Left kidney (tissue), 1 donor: ENCODE measurements at regions not wholly inside any gene's neighbourhood (a gene's known extent, or its start where the extent isn't known, plus 50 kb on each side); places are given as distances from the start of the nearest gene placed in this dataset.

ENCODE experiments used
- DNase-seq: peaks from one replicate; pipeline ENCODE4 v3.0.0-alpha.2; 2013

DNA sequence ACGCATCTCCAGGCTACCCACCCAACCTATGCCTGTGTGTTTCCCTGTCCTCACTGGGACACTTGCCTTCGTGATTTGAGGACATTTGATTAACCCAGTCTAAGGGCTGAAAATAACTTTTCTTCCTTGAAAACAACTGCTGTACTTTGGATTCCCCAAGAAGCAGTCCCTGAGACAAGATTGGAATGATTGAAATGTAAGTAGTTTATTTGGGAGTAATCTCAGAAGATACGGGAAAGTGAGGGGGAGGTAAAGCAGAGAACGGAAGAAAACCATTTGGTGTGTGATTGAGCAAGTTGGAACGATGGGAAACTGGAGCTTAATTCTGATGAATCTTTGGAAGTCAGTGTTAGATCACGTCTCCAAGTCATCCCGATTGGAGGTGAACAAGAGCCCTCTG, 143.8 kb upstream of the LMCD1 start:
- DNase-seq = no peak

DNA sequence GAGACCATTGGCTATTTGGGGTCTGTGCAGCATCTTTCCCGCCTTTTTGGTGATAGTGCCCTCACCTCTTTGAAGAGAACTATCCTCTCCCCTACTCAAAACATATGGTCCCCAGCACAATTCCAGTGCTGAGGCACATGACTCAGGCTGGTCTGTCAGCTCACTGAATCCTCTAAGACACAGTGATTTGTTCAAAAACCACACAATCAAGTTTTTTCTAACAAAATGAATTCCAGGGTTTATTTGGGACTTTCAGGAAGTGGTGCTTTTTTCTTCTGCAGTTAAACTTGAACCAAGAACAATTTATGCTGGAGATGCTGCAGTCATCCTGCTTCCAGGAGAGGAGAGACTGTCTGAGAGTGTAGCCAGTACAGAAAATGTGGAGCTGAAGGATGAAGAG, 142.5 kb upstream of the LMCD1 start:
- DNase-seq = no peak

DNA sequence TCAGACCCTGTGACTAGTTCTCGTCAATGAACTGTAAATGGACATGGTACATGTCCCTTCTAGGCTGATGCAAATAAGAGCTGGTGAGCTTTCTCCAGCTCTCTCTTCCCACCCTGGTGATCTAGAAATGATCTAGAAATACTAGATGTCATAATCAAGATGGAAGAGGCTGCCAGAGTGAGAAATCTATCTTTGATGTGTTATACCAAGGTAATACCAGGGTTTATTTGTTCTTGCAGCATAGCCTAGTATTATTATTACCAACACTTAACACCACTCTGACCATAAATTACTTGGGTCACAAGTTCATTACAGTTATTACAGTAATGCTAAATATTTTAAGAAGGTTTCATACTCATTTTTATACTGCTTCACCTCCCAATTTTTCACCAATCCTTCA, 138.4 kb upstream of the LMCD1 start:
- no peak for DNase-seq

DNA sequence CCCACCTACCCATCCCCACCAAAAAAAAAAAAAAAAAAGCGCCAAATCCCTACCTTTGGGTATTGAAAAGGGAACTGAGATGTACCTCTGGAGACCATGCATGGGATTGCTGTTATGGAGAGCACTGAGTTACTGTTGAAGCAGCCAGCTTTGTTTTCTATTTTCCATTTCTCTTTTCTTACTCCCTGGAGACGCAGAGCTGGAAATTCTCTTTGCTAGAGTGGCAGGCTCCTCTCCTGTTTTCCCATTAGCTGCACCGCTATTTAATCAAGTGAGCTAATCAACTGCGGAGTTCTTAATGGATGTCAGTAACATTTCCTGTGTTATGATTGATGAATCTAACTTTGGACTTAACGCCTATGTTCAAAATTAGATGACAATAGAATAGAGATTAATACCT, 136.1 kb upstream of the LMCD1 start:
- no peak for DNase-seq

DNA sequence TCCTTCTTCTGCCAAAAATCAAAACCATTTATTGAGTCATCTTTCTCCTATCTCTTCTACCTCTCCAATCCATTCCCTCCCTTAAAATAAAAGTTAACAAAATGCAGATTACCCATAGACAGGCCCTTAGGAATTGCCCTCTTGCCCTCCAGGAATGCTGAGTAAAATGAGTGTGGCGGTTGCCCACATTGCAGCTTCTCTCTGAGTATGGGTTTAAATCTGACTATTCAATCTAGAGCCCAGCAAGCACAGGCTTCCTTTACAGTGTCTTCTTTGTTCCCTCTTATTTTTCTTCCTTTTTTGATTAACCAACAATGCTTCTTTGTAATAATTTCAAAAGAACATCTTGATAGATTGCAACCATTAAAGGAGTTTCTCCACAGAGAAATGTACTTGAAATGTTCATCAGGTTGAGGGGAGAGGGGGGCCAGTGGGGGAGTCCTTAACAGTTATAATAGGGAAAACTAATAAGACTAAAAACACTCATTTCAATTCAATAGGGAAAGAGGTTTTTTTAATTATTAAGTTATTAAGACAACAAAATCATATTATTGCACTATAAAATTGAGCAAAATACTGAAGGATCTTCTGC, 135.3 kb upstream of the LMCD1 start:
- DNase-seq = no peak

DNA sequence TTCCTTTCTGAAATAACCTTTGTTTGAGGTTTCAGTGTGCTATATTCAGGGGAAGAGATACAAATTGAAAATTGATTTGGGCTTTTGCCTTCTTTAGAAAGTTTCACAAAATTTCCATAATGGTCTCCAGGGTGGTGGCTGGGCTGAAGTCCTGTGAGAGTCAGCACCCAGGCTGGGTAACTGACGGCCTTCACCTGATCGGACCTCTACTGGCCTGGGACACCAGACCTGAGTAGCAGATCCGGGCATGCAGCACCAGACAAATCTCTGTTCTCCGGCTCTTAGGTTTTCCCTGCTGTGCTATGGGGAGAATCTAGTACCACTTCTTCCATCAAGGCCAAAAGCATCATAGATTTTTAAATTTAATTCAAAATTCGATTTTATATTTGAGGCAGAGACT, 133.0 kb upstream of the LMCD1 start:
- DNase-seq = no peak

DNA sequence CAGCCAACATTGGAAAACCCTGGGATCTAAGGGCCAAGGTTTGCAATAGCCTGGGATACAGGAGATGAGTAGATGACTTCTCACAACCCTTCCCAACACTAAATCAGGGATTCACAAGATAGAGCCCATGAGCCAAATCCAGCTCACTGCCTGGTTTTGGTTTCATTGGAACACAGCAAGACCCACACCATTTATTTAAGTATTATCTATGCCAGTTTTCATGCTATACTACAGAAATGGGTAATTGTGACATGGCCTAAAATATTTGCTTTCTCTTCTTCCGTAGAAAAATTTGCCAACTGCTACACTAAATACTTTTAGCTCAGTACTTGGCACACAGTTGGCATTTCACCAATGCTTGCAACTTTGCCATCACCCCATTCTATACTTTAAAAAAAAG, 132.0 kb upstream of the LMCD1 start:
- no peak for DNase-seq

DNA sequence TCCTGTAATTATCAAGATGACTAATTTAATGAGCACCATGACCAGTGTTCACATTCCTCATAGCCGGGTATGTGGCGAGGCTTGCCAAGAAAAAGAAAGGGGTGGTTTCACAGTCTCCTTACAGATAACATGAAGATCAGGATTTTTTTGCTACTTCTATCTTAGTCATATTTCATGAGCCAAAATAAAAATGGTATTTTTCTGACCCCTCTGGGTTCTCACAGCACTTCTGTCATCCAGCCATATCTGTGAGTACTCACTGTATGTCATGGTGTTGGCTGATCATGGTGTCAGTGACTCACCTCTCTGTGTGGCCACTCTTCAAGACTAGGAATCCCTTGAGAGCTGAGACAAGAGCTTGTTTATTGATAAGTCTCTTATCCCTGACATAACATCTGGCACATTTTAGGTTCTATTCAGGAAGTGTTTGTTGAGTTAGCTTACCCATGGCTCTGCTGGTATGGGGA, 130.5 kb upstream of the LMCD1 start:
- no peak for DNase-seq

DNA sequence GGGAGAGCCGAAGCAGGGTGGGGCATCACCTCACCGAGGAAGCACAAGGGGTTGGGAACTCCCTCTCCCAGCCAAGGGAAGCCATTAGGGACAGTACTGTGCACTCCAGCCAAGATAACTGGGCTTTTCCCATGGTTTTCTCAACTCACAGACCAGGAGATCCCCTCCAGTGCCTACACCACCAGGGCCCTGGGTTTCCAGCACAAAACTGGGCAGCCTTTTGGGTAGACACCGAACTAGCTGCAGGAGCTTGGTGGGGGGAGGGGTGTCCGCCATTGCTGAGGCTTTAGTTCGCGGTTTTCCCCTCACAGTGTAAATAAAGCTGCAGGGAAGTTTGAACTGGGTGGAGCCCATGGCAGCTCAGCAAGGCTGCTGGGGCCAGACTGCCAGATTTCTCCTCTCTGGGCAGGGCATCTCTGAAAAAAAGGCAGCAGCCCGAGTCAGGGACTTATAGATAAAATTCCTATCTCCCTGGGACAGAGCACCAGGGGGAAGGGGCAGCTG, 129.6 kb upstream of the LMCD1 start:
- DNase-seq = no peak

DNA sequence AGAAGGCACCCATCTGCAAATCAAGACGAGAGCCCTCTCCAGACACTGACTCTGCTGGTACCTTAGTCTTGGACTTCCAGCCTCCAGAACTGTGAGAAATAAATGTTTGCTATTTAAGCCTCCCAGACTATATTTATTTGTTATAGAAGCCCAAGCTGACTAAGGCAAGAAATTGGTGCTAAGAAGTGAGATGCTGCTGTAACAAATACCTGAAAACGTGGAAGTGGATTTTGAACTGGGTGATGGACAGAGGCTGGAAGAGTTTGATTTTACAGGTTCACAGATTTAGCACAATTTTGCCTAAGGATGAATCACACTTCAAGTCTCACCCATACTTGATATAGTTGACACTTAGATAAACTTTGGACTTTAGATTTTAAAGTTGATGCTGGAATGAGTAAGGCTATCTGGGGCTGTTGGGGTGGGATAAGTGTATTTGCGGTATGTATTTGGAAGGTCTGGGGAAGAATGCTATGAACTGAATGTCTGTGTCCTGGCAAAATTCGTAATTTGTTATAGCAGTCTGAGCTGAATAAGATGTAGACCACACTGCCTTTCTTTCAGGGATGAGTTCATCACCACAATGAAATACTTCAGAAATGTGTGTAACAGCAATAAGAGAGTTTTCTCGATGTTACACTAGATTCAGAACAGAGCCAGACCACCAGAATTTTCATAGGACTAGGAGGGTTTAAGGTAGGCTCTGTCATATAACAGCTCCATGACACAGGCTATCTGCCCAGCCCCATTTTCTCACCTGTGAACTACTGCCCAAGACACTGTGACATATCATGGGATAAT, 120.5 kb upstream of the LMCD1 start:
- DNase-seq = no peak

DNA sequence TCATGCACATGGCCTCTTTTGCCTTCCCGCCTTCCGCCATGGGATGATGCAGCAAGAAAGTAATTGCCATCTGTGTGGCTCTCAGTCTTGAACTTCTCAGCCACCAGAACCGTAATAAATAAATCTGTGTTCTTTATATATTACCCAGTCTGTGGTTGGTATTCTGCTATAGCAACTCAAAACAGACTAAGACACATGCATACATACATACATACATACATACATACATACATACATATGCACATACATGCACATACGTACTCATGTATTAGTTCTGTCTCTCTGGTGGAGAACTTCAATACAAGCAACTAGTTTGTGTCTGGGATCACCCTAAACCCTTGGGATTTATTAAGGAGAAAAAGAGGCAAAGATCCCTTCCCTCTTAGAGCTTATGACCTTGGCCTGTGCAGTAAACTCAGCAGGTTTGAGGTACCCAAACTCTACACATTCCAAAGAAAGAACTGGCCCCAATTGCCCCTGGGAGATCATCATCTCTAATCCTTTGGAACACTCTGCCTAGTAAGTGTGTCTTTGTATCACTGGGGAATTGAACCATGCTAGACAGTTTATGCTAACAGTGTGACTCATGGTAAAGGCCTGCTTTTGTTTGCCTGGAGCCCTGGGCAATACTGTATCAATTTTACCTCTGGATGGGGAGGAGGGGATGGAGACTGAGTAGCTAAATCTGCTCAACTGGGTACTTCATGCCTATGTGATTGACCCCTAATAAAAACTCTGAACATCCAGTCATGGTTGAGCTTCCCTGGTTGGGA, 115.6 kb upstream of the LMCD1 start:
- no peak for DNase-seq

DNA sequence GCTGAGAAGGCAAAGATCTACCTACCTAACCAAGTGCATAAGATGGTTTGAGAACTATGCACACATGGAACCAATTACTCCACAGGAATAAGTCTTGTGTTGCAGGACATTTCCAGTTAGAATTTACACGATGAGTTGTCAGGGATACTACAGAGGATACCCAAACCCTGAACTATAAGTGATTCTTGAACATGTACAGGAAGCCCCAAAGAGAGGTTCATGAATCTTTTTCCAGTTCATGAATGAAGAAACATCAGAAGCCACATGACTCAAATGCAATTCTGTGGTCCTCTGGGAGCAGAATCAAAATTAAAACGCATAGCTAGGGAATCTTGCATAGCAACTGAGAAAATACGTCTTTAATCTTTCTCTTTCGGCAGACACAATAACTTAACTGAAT, 114.1 kb upstream of the LMCD1 start:
- no peak for DNase-seq

DNA sequence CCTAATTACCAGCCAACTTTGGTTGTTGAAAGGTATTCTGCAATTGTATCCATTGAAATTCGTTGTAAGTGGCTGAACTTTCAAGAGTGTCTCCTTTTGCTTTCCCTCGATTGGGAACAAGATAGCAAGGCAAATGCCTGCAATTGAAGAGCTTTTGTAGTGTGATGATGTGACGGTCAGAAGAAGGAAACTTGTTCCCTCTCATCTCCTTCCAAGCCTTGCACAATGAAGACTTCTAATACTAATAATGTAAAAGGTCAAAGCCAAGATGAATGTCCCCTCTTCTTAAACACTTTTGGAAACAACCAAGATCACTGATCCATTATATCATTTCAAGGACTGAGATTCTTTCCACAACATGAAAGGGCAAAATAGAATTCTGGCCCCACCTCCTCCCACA, 101.9 kb upstream of the LMCD1 start:
- no peak for DNase-seq

DNA sequence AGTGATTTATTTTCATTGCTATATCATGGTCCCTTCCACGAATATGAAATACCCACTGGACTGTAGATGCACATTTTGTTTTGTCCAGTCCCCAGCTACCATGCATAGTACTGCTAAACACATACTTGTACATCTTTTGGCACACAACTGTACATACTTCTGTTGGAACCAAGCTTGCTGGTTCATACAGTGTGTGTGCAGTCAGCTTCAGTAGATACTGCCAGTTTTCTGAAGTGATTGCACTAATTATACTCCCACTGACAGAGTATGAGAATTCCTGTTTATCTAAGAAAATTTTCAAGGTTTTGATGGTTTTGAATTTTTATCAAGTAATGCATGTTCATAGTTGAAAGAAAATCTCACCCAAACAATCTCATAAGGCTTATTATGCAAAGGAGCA, 100.7 kb upstream of the LMCD1 start:
- DNase-seq = no peak

DNA sequence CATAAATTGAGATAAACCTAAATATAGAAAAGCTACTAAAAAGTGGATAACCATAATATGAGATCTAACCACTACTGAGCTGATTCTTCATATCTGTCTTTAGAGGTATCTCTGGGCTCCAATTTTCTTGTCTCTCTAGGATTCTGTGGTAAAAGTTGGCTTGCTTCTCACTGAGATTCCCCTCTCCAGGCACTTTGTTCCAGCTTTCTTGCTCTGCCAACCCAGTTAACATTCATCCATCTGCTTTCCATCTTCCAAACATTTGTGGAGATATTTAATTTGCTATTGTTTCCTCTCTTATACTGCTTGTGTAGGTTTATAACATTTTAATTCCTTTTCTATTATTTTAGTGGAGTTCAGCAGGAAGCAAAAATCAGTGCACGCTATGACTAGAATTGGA, 97.6 kb upstream of the LMCD1 start:
- DNase-seq = no peak

DNA sequence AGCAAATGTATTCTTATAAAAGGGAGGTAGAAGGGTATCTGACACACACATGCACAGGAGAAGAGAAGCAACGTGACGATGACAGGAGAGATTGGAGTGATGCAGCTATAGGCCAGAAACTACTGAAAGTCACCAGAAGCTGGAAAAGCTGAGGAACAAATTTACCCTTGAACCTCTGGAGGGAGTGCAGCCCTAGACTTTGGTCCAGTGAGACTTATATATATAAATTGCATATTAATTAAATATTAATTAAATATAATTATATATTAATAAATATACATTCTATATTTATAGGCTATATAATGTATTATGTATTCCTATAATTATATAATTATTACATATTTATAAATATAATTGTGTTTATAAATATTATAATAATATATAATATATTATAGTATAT, 96.5 kb upstream of the LMCD1 start:
- DNase-seq = no peak

DNA sequence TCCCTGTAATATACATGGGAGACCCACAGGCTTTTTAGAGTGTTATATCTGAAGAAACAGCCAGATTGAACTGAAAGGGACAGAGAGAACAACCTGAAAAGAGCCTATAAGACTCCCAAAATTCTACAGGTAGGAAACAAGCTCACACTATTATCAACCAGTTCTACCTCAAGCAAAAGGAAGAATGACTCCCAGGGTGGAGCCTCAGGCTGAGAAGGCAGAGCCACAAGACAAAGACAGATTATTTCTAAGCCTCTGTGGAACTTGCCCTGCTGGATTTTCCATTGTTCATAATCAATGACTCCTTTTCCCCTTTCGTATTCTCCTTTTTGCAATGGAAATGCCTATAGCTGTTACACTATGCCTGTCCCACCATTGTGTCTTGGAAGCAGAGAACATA, 95.1 kb upstream of the LMCD1 start:
- DNase-seq = no peak

DNA sequence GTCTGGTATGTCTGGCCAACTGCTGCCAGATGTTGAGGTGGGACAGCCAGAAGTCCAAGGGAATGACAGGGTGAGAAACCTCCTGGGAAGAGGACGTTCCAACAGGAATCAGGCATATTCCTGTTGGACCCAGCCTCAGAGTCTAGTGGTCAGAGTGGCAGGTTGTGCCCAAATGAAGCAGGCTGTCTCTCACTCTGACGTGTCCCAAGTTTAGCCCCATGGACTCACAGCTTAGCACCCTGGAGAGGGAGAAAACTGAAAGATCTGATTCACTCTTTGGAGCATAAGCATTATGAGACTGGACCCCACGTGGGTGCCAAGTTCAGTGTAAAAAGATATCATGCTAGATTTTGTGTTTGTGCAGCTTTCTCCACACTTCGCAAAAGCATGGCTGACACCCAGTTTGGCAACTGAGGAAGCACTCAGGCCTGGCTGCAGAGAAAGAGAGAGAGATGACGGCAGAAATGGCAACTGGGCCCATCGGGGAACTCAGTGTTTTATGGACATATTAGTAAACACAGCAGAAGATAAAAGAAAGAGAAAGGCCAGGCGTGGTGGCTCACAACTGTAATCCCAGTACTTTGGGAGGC, 88.2 kb upstream of the LMCD1 start:
- DNase-seq = no peak

DNA sequence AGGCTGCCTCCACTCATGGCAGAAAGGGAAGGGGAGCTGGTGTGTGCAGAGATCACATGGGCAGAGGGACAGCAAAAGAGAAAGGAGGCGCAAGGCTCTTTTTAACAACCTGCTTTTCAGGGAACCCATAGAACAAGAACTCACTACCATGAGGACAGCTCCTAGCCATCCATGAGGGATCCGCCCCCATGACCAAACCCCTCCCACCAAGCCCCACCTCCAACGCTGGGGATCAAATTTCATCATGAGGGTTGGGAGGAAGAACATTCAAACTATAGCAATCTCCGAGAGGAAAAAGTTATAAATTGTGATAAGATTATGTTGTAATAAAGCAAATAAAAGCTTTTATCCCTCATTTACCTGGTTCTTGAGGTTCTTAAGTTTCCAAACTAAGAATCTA, 84.7 kb upstream of the LMCD1 start:
- DNase-seq = no peak

DNA sequence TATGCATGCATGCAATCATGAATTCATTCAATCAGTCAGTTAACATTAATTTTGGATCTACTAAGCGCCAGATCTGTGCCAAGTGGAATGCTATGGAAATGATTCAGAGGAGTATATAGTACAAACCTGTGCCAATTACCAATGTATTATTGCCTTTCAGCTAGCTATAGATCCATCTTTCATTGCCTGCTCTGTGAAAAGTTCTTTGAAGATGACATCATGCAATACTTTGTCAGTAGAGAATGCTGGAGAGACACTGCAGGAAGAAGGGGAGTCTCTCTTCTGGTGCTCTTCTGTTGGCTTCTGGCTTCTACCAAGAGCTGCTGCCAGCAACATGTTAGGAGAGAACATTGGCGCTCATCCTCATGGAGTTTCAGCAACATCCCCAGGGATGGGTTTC, 81.0 kb upstream of the LMCD1 start:
- DNase-seq = no peak

DNA sequence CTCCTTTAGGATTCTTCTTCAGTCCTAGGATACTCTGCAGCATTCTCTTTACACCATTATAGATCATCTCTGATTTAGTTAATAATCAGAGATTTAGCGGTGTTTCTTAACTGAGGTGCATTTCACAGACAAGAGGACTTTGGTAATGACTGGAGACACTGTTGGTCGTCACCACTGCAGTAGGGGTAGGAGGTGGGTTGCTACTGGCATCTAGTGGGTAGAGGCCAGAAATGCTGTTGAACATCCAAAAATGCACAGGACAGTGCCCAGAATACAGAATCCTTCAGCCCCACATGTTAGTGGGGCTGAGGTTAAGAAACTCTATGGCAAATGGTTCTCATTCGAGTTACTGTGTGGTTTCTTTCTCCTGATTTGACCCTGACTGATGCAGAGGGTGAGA, 80.4 kb upstream of the LMCD1 start:
- no peak for DNase-seq

DNA sequence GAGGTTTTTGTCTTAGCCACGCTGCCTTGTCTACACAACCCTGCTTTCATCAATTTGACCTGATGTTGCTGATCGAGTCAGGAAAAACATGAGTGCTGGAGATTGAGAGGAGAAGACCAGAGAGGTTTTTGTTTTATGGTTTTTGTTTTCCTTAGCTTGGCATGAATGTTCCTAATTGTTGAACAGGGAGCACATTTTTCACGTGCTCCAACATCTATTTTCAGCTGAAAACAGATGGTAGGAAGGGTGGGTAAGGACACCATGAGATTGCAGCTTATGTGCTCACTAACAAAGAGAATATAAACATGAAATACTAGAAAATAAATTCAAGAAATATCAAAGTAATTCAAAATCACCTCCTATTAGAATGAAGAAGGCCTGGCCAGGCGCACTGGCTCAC, 79.9 kb upstream of the LMCD1 start:
- DNase-seq = no peak

DNA sequence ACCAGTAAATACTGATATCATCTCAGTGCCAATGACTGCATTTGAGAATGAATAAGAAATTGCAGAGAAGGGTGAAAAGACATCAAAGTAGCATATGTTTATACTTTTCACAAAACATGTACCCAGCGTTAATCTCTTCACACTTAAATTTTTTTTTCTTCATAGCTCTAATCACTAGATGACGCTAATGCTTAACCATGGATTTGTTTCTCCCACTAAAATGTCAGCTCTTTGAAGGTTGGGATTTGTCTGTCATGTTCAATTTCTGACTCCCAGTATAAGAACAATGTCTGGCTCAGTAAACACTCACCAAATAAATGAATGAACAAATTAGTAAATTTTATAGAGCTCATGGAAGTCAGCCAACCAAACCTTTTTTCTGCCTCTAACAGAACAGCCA, 78.3 kb upstream of the LMCD1 start:
- DNase-seq = no peak
